HG02610 (cell line): ENCODE measurements at regions not wholly inside any gene's neighbourhood (a gene's known extent, or its start where the extent isn't known, plus 50 kb on each side); places are given as distances from the start of the nearest gene placed in this dataset.
"Not testable (repeated sequence)": the region's sequence is repeated elsewhere in the genome, so short reads cannot be mapped to it uniquely, and the experiment has no call there.

Experiments used
- ATAC-seq: cut with Tn5 transposase; IDR thresholded peaks from one replicate; pipeline ENCODE4 v1.9.1; 2021; ENCODE audit warnings: mild to moderate bottlenecking, moderate library complexity; ENCODE audit not compliant: unreplicated experiment

DNA sequence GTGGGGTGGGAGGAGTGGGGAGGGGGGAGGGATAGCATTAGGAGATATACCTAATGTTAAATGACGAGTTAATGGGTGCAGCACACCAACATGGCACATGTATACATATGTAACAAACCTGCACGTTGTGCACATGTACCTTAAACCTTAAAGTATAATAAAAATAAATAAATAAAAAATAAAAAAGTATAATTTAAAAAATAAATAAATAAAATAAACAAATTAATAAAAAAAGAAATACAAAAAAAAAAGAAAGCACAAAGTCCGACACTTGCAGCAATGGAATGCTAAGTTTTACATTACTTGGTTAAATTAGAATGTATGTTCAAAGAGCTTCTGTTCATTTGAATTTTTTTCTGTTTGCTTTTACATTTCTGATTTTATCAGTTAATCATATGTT, 236.5 kb upstream of the POGK start:
- ATAC-seq = not testable (repeated sequence)

DNA sequence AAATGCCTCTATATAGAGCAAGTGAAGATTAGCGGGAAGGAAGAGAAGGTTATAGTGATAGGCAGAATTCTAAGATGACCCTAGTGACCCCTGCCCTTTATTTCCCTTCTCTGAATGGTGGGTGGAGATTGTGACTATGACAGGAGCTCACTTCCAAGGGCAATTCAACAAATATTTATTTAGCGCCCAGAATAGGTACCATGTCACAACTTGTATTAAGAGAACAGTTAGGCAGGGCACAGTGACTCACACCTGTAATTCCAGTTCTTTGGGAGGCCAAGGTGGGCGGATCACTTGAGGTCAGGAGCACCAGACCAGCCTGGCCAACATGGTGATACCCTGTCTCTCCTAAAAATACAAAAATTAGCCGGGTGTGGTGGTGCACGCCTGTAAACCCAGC, 236.0 kb upstream of the POGK start:
- no peak for ATAC-seq

DNA sequence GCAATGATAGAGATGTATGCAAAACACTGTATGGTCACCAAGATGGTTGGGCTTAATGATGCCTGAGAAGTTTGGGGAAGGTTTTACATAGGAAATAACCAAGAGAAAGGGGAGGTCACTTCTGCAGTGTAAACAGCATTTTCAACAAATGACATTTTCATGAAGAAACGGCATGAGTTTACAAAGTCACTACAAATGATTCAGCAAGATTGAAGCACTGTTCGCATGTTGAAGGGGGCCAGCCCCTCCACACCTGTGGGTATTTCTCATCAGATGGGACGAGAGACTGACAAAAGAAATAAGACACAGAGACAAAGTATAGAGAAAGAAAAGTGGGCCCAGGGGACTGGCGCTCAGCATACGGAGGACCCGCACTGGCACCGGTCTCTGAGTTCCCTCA, 234.1 kb upstream of the POGK start:
- ATAC-seq = no peak

DNA sequence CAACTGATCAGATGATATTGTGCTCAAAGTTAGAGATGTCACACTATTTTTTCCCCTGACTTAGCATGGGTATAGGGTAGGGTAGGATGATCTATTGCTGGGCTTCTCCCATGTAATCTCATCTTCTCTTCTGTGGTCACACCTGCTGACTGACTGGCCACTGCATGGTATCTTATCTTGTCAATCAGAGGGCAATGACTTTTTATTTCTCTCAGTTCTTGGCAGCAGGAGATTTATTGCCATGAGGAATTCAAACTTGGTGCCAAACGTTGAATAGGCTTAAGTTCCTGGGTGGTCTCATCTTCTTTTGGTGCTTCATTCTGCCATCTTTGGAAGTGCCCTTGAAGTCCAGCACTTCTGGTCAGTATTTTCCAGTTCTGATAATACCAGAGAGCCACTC, 226.4 kb upstream of the POGK start:
- no peak for ATAC-seq

DNA sequence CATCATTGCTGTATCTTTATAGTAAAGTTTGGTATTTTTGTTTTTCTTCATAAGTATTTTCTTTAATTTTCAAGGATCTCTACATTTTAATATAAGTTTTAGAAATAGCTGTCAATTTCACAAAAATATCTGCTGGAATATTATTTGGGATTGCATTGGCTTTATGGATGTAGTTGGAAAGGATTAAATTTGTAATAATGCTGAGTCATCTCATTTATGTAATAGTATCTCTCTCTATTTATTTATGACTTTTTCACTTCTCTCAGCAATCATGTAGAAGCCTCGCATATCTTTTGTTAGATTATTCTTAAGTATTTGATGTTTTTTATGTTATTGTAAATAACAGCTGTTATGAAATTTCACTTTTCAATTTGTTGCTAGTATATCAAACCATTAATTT, 223.1 kb upstream of the POGK start:
- no peak for ATAC-seq

DNA sequence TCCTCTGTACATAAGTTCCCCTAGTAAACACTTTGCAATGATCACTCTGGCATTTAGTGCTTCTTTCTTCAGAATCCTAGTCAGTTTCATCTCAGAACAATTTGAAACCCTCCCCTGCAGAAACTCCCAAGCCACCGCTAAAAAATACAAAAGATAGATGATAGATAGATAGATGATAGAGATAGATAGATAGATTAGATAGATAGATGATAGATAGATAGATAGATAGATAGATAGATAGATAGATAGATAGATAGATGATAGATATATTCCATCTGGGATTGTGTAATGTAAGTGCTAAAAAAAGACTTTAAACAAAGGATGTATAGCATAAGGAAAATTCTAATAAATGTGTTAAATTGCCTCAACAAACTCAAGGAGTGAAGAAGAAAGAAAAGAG, 212.6 kb upstream of the POGK start:
- no peak for ATAC-seq

DNA sequence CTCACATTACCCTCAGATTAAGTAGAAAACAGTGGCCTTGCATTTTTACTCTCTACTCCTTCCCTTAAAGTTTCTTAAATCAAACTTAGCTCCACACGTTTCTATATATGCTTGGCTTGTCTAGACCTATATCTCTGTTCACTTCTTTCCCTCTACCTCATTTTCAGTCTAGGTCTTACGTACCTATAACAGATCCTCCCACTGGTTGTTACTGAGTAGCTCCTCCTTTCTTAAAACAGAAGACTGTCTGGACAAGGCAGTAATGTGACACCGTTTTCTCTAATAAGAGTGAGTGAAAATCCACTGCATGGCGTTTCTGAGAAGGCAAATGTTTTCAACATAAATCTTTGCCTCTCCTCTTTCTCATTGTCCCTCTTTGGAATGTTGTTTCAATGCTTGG, 211.7 kb upstream of the POGK start:
- ATAC-seq = no peak

DNA sequence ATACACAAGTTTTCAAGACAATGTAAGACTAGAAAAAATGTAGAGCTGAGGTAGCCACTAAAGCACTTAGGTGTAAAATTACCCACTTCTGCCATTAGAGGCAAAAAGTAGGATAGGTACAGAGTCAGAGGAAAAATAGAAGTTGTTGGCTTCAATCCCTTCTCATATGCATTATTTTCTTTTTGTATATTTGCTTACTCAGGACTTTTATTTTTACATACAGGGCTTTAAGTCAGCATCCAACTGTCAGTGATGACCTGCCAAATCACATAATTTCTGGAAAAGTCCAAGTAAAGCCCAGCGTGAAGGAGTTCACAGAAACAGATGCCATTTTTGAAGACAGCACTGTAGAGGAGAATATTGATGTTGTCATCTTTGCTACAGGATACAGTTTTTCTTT, 211.0 kb upstream of the POGK start:
- no peak for ATAC-seq

DNA sequence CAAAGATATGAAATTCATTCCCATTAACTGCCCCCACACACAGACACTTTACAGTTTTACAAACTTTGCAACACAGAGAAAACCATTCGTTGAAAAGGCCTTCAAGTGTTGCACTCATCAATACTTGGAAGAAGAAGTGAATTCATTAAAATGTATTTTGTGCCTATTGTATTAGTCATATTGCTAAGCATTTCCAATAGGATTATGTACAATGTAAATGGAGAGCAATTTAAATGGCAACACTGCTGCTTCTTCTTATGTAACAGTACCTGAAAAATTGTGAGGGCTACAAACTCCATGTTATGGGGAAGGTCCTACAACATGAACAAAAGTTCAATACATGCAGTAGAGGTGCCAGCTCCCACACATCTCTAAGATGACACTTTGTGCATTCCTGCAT, 209.3 kb upstream of the POGK start:
- no peak for ATAC-seq

DNA sequence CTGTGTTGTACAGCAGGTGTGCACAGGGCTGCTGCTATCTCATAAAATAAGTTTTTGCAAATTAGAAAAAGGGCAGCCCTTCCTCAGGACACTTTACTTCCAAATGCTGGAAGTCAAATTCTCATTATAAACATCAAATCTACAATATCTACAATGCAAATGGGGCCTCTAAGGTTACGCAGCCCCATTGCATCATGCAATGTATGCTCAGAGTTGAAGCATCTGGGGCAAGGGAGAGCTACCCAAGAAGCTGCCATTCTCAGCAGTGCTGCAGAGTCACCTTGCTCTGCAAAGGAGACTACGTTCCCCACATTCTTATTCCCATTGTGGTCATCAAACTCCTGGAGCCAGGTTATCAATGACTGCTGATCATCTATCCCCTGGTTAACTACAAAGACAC, 208.9 kb upstream of the POGK start:
- ATAC-seq = no peak

DNA sequence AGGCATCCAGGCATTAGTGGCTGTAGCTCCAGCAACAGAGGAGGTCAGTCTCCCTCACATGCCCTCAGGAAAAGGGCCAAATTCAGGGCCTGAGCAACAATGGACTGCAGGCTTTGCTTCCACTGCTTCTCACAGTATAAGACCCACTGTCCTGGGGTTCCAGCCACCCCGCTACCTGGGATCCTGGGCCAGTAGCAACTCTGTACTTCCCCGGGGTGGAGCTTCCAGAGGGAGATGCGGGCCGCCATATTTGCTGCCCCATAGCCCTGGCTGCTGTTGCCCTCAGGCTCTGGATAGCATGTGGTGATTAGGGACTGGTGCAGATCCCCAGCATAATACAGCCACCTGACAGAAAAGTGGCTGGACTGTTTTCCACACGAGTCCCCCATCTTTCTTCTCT, 201.1 kb upstream of the POGK start:
- no peak for ATAC-seq

DNA sequence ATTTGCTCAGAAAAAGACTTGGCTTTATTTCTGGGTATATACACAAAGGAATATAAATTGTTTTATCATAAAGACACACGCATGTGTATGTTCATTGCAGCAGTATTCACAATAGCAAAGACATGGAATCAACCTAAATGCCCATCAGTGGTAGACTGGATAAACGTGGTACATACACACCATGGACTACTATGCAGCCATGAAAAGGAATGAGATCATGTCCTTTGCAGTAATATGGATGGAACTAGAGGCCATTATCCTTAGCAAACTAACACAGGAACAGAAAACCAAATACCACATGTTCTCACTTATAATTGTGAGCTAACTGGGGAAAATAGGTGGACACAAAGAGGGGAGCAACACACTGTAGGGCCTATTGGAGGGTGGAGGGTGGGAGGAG, 182.0 kb upstream of the POGK start:
- not testable (repeated sequence) for ATAC-seq

DNA sequence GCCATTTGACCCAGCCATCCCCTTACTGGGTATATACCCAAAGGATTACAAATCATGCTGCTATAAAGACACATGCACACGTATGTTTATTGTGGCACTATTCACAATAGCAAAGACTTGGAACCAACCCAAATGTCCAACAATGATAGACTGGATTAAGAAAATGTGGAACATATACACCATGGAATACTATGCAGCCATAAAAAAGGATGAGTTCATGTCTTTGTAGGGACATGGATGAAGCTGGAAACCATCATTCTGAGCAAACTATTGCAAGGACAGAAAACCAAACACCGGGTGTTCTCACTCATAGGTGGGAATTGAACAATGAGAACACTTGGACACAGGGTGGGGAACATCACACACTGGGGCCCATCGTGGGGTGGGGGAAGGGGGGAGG, 172.5 kb upstream of the POGK start:
- not testable (repeated sequence) for ATAC-seq

DNA sequence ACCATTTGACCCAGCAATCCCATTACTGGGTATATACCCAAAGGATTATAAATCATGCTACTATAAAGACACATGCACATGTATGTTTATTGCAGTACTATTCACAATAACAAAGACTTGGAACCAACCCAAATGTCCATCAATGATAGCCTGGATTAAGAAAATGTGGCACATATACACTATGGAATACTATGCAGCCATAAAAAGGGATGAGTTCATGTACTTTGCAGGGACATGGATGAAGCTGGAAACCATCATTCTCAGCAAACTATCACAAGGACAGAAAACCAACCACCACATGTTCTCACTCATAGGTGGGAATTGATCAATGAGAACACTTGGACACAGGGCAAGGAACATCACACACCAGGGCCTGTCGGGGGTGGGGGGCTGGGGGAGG, 171.7 kb upstream of the POGK start:
- ATAC-seq = not testable (repeated sequence)

DNA sequence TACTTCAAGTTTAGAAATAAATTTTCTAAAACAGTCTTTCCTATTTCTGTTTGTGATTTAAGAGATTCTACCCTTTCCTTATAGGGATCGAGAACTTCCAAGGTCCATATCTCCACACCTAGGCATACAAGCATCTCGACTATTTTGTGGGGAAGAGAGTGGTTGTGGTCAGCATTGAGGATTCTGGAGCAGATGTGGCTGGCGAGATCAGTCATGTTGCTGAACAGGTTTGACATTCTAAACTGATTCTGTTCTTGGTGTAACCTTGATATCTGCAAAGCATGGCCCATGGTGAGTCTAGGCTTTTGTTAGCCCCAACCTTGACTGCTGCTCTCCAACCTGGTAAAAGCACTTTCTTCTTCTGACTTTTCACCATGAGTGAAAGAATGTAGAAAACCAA, 167.6 kb upstream of the POGK start:
- ATAC-seq = no peak

DNA sequence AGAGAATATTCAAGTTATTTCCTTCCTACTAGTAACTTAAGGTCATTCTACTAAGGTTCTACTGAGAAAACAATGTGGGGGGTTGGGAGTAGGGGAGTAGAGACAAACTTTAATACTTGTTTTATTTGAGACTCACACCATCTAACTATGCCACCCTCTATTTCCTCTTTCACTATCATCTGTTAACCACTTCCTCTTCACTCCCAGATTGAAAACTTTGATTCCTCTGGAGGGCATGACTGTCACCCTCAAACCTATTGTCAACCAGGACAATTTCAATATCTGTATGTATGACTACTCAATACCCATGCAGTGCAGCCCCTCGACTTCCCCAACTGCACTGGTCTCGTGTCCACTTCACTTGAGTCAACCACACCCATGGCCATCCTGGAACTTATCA, 165.6 kb upstream of the POGK start:
- ATAC-seq = no peak

DNA sequence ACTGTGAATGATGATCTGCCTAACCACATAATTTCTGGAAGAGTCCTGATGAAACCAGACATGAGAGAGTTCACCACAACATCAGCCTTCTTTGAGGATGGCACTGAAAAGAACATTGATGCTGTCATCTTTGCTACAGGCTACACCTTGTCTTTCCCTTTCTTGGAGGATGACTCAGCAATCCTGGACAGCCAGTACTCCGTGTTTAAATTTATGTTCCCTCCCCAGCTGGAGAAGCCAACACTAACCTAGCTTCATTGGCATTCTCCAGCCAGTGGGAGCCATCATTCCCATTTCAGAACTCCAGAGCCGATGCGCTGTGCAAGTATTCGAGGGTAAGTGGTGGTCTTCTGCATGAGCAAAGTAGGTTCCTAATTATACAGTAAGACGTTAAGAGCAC, 164.1 kb upstream of the POGK start:
- ATAC-seq = no peak

DNA sequence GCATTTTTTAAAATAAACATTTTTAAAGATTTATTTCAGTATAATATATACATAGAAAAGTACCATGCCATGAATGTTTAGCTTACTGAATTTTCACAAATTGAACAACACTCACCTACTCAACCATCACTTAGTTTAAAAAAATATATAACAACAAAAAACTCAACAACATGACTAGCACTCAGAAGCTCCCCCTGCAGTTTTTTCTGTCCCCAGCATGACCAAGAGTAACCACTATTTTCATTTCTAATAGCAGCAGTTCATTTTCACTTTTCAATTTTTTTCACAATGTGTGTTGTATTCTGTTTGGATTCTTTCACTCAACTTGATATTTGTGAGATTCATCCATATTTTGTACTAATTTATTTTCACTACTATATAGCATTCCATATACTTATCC, 162.3 kb upstream of the POGK start:
- no peak for ATAC-seq

DNA sequence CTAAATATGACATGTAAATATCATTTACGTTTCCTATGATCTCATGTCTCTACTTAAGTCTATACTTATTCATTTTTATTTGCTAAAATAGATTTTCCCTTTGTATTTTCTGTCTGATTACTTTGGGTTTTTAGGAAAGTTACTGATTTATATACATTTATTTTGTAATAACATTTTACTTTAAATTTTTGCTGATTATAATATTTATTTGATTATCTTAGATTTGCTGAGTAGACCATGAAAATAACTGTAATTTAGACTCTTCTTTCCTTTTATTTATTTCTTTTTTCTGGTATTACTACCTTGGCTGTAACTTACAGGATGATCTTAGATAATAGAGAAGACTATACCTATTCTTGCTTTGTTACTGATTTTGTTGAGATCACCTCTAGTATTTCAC, 159.9 kb upstream of the POGK start:
- no peak for ATAC-seq

DNA sequence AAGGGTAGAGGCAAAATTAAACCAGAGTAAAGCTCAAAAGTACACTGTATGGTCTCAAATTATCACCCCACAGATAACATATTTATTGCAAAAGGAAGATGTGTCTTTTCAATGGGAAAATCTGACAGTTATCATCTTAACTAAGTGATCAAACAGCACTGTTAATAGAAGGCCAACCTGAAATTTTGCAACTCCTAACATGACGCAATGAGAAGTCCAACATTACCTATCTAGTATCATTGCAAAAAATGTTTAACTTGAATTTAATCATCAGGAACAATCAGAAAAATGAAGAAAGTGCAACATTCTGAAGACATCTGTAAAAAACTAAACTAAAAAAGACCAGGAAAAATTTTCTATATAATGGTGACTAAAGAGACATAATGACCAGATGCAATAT, 156.7 kb upstream of the POGK start:
- no peak for ATAC-seq

DNA sequence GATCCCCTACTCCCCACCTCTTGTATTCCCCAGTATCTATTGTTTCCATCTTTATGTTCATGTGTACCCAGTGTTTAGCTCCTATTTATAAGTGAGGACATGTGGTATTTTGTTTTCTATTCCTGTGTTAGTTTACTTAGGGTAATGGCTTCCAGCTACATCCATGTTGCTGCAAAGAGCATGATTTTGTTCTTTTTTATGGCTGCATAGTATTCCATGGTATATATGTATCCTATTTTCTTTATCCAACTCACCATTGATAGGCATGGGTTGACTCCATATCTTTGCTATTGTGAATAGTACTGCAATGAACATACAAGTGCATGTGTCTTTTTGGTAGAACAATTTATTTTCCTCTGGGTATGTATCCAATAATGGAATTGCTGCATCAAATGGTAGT, 154.6 kb upstream of the POGK start:
- not testable (repeated sequence) for ATAC-seq

DNA sequence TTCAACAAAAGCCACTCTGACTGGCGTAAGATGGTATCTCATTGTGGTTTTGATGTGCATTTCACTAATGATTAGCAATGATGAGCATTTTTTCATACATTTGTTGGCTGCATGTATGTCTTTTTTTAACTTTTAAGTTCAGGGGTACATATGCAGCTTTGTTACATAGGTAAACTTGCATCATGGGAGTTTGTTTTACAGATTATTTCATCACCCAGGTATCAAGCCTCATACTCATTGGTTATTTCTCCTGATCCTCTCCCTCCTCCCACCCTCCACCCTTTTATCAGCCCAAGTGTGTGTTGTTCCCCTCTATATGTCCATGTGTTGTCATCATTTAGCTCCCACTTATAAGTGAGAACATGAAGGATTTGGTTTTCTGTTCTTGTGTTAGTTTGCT, 154.1 kb upstream of the POGK start:
- ATAC-seq = no peak

DNA sequence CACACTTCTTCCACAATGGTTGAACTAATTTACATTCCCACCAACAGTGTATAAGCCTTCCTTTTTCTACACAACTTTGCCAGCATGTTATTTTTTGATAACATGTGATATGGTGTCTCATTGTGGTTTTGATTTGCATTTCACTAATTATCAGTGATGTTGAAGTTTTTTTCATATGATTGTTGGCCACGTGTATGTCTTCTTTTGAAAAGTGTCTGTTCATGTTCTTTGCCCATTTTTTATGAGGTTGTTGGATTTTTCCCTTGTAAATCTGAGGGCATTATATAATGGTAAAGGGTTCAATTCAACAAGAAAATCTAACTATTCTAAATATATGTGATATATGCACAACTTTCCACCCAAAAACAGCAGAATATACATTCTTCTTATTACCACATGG, 153.4 kb upstream of the POGK start:
- ATAC-seq = not testable (repeated sequence)

DNA sequence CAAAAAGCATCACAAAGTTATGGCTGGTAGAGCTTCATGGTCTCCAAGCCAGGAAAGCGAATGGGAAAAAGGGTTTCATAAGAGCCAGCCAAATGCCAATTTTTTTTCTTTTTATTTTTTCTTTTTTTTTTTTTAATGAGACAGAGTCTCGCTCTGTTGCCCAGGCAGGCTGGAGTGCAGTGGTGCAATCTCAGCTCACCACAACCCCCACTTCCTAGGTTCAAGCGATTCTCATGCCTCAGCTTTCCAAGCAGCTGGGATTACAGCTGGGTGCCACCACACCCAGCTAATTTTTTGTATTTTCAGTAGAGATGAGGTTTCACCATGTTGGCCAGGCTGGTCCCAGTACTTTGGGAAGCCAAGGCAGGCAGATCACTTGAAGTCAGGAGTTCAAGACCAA, 148.7 kb upstream of the POGK start:
- not testable (repeated sequence) for ATAC-seq
